Medulla oblongata (tissue), 1 donor: ENCODE measurements at regions not wholly inside any gene's neighbourhood (a gene's known extent, or its start where the extent isn't known, plus 50 kb on each side); places are given as distances from the start of the nearest gene placed in this dataset.
"Not testable (repeated sequence)": the region's sequence is repeated elsewhere in the genome, so short reads cannot be mapped to it uniquely, and the experiment has no call there.

ENCODE experiments used
- DNase-seq: peaks from one replicate; pipeline ENCODE4 v3.0.0-alpha.2; 2015; ENCODE audit errors: extremely low spot score

DNA sequence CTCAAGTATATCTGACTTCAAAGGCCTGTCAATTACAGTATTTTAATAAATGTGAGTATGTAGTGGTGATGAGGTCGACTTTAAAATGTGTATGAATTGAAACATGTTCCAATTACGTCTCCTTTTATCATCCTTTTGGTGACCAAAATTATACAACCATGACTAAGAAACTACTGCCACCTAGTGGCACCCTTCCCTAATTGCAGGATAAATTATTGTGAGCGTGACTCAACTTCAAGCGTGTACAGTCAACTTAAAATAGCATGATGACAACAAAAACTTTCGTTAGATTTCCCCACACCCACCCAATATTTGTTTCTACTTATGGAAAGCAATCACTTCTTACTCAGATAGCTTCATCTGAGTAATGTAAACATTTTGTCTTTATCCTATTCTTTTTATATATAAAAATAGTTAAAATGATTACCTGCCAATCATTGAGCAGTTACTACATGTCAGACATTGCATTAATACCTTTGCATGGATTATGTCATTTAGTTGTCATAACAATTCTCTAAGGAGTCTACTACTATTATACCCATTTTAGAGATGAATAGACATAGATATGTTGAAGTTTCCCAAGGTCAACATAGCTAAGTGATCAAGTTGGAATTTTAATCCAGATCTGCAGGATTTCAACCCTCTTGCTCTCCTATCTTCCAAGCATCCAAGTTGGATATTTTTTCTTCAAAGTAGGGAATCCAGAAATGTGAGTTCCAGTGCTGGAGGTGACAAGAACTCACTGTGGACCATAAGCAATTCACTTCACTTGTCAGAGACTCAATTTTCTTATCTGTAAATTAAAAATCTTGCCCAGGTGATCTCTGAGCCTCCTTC is 106.0 kb downstream of the MEX3B start:
- DNase-seq: no peak

DNA sequence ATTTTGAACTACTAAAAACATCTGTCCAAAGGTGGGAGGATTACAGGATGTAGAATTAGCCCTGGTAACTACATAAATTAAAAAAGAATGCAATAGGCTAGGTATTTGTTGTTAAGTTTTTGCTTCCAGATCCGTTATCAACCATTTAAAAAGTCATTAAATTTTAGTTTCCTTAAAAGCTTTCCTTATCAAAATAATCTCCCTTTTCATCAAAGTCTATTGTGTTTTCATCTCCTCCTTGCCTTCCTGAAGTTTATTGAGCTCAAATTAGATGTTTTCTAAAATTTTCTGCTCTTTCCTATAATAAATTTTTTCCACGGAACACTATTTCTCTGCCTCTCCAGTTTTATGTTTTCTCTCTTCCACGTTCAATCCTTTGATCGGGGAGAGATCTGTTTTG is 108.6 kb downstream of the MEX3B start:
- DNase-seq: no peak

DNA sequence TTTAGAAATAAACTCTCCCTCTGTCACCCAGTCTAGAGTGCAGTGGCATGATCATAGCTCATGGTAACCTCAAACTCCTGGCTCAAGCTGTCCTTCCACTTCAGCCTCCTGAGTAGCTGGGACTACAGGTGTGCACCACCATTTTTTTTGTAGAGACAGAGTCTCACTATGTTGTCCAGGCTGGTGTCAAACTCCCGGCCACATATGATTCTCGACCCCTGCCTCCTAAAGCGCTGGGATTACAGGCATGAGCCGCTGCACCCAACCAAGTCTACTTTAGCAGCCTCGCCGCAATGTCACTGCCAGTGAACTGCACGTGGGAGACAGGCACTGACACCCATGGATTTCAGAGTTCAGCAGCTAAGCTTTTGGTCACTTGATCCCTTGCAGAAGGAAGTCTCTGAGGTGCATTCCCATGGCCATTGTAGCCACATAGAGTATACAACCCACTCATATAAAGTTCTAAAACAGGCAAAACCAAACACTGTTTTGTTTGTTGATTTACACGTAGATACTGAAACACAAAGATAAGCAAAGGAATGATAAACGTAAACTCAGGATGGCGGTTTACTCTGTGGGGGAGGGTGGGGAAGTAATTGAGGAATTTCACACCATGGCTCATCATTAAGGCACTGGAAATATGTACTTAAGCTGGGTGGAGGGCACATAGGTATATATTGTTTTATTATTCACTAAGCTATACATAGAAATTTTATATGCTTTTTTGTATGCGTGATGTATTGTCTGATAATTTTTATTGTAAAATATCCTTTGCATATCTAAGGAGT is 115.0 kb downstream of the MEX3B start:
- no peak for DNase-seq

DNA sequence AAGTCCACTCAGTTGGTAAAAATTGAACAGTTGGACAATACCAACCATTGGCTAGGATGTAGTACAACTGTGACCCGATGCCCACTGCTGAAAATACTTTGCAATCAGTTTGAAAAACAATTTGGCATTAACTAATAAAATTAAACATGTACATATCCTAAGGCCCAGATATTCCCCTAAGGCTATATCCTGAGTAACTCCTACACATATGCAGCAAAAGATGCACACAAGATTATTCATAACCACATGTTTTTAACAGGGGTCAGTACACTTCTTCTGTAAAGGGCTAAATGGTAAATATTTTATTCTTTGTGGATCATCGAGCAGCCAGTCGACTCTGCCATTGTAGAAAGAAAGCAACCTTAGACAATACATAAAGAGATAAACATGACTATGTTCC is 116.3 kb downstream of the MEX3B start:
- no peak for DNase-seq

DNA sequence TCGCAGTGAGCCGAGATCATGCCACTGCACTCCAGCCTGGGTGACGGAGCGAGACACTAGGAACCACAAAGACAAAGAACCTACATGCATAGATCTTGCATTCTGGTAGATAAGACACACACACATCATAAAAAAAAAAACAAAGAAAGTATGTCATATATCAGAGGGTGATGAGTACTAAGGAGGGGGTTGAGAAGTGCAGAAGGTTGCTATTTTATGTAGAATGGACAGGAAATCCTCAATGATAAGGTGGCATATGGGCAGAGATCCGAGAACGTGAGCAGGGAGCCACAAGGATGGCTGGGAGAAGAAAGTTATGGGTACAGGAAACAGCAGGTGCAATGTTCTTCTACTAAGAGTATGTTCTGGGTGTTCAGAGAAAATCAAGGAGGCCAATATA is 118.8 kb downstream of the MEX3B start:
- DNase-seq: no peak

DNA sequence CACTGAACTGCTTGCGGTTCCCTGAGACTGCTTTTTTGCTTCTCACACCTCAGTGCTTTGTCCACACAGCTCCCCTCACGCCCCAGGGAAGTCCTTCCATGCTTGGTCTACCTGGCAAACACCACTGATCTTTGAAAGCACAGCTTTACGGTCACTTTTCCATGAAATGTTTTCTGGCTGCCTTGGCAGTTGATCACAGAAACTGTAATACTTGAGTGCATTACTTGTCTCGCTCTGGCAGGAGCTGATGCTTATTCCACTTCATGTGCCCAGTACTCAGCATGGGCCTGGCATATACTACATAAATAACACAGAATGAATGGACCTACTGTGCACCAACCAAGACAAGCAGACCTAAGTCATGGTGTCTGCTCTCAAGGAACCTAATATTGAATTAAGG is 121.1 kb downstream of the MEX3B start:
- no peak for DNase-seq

DNA sequence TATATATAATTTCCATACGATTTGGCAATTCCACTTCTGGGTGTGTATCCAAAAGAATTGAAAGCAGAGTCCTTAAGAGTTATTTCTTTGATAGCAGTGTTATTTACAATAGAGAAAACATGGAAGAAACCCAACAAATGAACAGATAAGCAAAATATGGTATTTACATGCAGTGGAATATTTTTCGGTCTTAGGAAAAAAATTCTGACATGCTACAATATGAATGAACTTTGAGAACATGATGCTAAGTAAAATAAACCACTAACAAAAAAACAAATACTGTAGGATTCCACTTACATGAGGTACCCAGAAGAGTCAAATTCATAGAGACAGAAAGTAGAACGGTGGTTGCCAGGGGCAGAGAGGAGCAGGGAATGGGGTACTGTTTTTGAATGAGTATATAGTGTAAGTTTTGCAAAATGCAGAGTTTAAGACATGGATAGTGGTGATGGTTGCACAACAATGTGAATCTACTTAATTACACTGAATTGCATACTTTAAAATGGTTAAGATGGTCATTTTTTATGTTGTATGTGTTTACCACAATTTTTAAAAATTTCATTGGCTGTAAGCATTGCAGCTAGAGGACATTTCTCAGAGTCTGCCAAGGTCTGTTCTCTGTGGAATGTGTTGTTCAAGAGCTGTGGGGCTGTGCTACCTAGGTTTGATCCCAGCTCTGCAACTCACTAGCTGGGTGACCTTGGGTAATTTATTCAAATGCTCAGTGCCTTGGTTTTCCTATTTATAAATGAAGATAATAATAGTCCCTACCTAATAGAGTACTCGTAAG is 122.1 kb downstream of the MEX3B start:
- DNase-seq: no peak

DNA sequence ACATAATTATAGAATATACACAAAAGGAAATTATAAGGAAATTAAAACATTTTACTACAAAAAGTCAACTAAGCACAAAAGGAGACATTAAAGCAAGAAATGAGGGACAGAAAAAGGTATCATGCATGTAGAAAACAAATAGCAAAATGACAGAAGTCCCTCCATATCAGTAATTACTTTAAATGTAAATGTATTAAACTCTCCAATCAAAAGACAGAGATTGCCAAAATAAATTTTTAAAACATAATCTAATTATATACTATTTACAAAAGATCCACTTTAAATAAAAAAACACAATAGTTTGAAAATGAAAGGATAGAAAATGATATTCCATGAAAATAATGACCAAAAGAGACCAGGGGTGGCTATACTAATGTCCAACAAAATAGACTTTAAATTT is 123.7 kb downstream of the MEX3B start:
- DNase-seq: no peak

DNA sequence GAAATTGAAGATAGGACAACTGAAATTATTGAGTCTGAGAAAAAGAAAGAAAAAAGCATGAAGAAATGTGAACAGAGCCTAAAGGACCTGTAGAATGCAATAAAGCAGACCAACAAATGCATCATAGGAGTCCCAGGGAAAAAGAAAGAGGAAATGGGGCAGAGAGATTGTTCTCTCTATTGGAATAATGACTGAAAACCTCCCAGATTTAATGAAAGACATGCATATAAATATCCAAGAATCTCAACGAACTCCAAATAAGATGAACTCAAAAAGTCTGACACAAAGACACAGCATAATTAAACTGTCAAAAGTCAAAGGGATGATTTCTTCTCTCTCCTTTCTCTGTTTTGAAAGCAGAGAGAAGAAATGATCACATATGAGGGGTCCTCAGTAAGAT is 124.7 kb downstream of the MEX3B start:
- no peak for DNase-seq

DNA sequence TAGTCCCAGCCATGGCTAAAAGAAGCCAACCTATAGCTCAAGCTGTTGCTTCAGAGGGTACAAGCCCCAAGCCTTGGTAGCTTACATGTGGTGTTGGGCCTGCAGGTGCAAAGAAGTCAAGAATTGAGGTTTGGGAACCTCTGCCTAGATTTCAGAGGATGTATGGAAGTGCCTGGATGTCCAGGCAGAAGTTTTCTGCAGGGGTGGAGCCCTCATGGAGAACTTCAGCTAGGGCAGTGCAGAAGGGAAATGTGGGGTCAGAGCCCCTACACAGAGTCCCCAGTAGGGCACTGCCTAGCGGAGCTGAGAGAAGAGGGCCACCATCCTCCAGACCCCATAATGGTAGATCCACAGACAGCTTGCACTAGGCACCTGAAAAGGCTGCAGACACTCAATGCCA is 127.1 kb downstream of the MEX3B start:
- not testable (repeated sequence) for DNase-seq

DNA sequence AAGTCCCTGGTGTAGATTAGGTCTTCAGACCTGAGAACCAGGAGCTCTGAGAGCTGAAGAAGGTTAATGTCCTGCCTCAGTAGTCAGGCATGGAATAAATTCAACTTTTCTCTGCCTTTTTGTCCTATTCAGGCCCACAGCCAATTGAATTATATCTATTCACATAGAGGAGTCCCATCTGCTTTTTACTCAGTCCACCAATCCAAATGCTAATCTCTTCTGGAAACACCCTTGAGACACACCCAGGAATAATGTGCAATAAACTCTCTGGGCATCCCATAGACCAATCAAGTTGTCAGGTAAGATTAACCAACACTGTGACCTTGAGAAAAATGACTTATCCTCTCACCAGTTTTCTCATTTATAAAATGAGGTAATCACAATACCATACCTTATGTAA is 129.4 kb downstream of the MEX3B start:
- DNase-seq: no peak

DNA sequence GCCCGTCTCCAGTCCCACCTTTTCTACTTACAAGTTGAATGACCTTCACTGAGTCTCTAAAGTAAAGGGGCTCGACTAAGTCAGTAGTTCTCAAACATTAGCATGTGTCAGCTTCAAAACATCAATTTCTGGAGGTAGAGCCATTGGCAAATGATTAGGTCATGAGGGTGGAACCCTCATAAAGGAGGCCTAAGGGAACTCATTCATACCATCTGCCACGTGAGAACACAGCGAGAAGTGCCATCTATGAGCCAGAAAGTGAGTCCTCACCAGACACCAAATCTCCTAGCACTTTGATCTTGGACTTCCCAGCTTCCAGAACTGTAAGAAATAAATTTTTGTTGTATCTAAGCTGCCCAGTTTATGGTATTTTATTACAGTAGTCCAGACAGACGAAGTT is 129.8 kb downstream of the MEX3B start:
- no peak for DNase-seq

DNA sequence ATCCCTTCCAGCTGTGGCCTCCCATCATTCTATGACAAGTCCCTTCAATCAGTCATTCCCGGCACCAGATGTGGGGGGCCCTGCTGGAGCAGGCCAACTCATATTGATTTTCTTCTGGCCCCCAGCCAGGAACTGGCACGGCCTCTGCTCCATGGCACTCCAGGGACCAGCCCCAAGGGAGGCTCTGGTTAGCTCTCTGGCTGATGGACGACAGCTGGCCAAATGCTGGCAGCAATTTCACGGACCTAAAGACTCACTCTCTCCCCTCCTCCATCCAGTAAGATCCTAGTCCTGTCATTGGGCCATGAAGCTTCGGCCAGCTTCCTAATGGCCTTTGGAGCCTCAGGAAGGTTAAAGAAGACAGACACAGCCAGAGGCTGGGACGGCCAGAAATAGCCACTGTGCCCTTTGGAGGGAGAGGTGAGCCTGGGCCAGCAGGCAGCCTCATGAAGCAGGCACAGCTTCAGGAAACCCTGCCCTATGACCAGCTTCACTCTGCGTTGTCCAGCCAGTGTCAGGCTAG is 131.0 kb downstream of the MEX3B start:
- no peak for DNase-seq

DNA sequence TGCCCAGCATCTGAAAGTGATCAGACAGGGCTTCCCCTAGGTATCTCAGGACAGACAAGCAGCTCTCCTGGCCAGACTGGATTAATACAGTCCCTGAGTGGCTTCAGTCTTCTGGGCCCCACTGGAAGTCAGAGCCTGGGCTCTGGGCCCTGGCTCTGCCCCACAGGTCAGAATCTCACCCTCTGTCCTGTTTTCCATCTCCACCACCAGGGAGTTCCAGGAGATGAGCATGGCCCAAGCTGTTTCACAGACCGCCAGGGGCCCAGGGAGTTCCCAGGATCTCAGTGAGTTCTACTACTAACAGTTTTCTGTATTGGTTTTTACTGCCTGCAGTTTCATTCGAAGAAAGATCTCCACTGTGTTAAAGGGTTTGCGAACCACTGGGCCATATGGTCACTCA is 131.5 kb downstream of the MEX3B start:
- no peak for DNase-seq

DNA sequence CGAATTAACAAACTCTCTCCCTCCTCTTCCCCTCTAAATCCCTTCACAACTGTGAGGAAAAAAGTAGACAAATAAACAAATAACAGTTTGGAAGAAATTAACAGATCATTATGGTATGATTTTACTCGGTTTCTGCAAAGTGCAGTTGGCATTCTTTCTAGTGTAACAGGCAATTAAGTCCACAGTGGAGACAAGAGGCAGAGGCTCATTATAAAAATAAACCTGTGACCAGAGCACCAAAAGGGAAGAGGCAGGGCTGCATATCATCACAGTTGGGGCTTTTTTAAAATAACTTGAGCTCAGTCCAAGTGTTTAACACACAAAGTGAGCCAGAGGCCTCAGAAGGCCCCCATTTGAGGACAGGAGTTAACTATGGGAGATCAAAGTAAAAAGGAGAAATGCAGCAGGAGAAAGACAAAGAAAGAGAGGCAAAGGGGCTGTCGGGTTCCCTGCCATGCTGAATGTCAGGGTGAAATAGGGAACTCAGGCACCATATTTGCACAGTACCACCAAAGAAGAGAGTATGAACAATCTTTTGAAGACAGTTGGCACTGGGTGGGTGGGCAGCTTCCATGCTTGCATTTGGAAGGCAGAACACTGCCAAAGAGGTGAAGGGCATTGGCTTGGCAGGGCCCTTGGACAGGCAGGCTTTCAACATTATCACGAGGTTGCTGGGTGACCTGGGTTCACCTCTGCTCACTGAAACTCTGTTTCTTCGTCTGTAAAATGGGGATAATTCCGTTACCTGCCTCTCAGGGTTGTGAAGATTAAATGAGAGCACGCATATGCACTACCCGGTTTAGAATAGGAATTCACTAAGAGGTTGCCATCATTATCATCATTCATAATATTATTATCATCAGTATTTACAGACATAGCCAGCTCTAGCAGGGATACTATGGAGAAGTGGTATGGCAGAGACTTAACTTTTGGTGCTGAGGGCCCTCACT is 134.5 kb downstream of the MEX3B start:
- DNase-seq: no peak

DNA sequence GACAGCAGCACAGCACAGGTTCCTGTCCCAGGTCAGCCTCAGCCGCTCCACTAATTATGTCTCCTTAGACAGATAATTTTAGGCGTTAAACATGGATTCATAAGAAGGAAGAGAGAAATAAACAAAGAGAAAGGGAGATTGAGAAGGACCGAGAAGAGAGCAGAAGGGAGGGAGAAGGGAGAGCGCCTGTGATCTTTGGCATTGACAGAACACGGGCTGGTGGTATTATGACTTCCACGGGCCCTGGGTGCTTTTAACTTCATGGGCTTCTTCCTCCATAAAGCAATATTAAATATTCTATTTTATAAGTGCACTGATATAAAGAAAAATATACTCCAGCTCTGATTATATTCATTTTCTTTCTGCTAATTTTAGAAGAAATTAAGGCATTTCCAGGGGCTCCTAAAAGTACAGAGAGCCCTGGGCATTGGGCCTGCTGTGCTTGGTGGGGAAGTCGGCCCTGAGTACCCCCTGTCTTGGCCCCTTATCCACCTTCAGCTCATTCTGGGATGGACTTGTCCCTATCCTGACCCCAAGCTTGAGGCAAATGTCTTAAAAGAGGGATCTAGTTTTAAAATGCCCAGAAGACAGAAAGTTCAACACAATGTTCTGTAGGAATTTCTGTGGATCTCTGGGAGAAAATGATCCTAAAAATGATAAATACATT is 135.3 kb downstream of the MEX3B start:
- DNase-seq: no peak

DNA sequence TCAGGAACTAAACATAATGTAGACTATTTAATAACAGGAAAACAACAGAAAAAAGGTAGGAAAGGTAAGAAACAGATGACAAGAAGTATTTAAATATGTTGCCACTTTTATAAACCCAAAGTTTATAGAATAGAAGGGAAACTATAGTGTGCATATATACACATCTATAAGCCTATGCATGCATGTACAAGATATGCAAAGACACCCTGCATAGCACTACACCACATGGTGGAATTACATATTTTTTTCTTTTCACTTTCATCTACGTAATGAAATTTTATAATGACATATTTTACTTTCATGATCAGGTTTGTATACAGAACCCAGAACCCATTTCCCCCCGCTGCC is 136.8 kb downstream of the MEX3B start:
- DNase-seq: no peak

DNA sequence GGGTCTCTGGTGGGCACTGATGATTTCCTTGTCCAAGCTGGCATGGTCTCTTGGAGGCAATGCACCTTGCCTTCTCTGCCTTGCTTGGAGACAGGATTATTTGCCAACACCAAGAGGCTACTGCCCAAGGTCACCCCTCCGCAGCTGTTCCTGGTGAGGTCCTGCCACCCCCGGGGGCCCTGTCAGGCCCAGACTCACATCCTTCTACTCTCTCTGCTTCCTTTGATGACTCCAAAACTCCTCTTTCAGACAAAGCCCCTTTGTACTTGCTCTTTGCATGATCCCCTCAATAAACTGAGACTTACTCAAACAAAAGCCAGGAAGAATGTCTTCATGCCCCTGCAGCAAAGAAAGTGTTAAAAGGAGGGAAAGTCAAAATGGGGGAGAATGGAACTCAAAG is 137.7 kb downstream of the MEX3B start:
- DNase-seq: no peak

DNA sequence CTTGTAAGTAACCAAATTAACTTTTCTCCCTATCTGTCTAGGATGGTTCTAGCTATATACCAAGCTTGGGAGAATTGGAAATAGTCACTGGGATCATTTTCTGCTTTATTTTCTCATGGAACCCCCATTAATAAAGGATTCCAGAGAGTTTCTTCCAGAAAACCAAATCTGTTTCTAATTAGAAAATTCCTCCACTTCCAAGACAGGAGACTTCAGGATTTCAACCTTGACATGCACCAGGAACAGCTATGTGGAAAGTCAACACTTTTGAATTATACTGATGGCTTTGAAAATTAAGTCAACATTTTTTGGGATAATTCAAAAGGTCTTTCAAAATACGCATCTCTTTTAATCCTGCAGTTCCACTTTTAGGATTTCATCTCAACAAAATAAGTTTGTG is 138.3 kb downstream of the MEX3B start:
- DNase-seq: no peak

DNA sequence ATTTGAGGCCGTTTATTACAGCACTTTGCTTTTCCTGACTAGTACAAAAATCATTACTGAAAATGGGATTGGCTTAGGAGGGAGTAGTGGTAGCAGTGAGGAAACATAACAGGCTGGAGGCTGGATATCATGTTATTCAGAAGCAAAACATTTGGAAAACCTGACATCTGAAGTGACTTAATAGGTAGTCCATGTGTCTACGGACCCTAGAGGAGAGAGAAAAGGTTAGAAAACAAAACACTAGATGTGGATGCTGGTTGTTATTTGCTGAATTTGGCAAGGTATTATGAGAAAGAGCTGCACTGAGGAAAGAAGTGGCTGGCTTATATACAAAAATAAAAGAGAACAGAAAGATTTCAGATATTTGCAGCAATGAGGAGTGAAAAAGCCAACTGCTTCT is 139.9 kb downstream of the MEX3B start:
- no peak for DNase-seq

DNA sequence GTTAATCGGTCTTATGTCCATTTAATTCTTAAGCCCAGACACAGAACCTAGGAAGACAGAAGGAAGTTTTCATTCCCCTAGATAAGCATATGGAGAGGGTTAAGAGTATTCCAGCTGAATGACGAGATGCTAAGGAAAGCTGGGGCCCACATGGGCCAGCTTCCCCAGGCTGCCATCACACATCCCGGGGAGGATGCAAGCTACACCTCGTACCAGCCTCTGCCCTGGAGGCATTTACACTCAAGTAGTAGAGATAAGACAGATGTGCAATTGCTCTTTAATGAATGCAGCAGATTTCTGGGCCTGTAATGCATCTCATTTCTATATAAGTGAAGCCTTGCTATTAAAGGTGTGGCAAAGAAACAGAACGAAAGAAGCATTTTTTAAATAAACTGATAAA is 144.5 kb downstream of the MEX3B start:
- DNase-seq: no peak
